Kidney (tissue), 13 donors: ENCODE measurements at regions not wholly inside any gene's neighbourhood (a gene's known extent, or its start where the extent isn't known, plus 50 kb on each side); places are given as distances from the start of the nearest gene placed in this dataset.
"Not testable (repeated sequence)": the region's sequence is repeated elsewhere in the genome, so short reads cannot be mapped to it uniquely, and the experiment has no call there.

Source experiments
- DNase-seq, 5 donors: peaks; one replicate each; pipeline ENCODE4 v3.0.0-alpha.2; 2013 to 2020
- FAIRE-seq: peaks from 2 replicates; lab custom pipeline; 2012; peaks lifted over from hg19 to GRCh38; lab: Jason Lieb, UNC
- H3K27ac ChIP-seq, 2 donors: one replicate each; pipeline ENCODE4 v1.7.0; 2013; ENCODE audit warnings: low read depth in 2 of 2, low read length in 2 of 2, inconsistent platforms in 1 of 2
- H3K27me3 ChIP-seq: one replicate; pipeline ENCODE4 v1.7.1; 2013; ENCODE audit warnings: low read length, inconsistent platforms; ENCODE audit not compliant: control insufficient read depth, insufficient read depth
- H3K36me3 ChIP-seq, 3 donors: one replicate each; pipeline versions ENCODE4 v1.7.0 to v1.7.1; 2013; ENCODE audit warnings: low read length in 3 of 3, control low read depth in 1 of 3, inconsistent platforms in 1 of 3; ENCODE audit not compliant: insufficient read depth in 3 of 3, control insufficient read depth in 2 of 3
- H3K4me1 ChIP-seq, 3 donors: one replicate each; pipeline versions ENCODE4 v1.7.0 to v1.7.1; 2013; ENCODE audit warnings: low read length in 3 of 3, inconsistent platforms in 1 of 3, low read depth in 1 of 3; ENCODE audit not compliant: control insufficient read depth in 2 of 3, insufficient read depth in 2 of 3
- H3K4me3 ChIP-seq, 3 donors: one replicate each; pipeline versions ENCODE4 v1.7.0 to v1.8.1; 2013; ENCODE audit warnings: low read length in 3 of 3, control low read depth in 1 of 3, inconsistent platforms in 1 of 3
- H3K9ac ChIP-seq, 3 donors: one replicate each; pipeline versions ENCODE4 v1.7.0 to v1.7.1; 2013; ENCODE audit warnings: low read length in 3 of 3, control low read depth in 1 of 3, inconsistent platforms in 1 of 3
- H3K9me3 ChIP-seq, 3 donors: one replicate each; pipeline versions ENCODE4 v1.7.0 to v1.7.1; 2013; ENCODE audit warnings: low read length in 3 of 3, control low read depth in 1 of 3, inconsistent platforms in 1 of 3; ENCODE audit not compliant: control insufficient read depth in 2 of 3, insufficient read depth in 1 of 3
- CTCF ChIP-seq: IDR thresholded peaks from 3 replicates; pipeline ENCODE4 v1.5.1; 2012; ENCODE audit warnings: mild to moderate bottlenecking, moderate library complexity, borderline replicate concordance; ENCODE audit not compliant: insufficient read depth; ENCODE audit errors: extremely low read depth
- intact Hi-C: fragments of 100-400 bp; cut with DNase I; formaldehyde crosslinking; loops from one replicate; pipeline ENCODE4 v1.11.1; 2022
- donor health status: control.
- donor health status: control.
- donor health status: control.
- donor health status: control.
- donor health status: control.
- donor health status: DM: yes; HTN: yes; CAD: no.
- donor health status: Normal renal cell carcinoma (clear cell type).

DNA sequence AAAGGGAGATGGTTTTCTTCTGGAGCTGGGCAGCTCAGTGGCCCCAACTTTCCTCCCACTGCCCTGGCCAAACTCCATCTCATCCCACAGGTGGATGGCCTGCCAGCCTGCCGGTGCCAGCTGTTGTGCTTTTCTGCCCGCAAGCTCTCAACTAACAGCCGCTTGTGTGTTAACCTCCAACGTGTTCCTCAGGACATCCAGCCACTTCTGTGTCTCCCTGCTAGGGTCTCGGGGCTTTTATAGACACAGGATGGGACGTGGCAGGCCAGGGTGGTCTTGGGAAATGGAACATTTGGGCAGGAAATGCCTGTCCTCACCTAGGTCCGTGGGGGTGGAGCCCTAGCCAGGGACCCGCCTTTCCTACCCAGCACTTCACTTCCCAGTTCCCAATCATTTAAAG is 171.1 kb upstream of the RGS17 start:
- Histone ChIP-seq H3K9me3 (no peaks in the 10 kb centered on the region), H3K27me3 (no peaks in the 10 kb centered on the region), H3K4me1 (no peaks in the 10 kb centered on the region), H3K9ac (no peak overlapping the region), H3K36me3 (no peaks in the 10 kb centered on the region), H3K27ac (no peak overlapping the region), H3K4me3 (no peak overlapping the region)
- DNase-seq (no peak), FAIRE-seq (no peak)
- TF ChIP-seq CTCF: no peak
- intact Hi-C loops: no loop called here

DNA sequence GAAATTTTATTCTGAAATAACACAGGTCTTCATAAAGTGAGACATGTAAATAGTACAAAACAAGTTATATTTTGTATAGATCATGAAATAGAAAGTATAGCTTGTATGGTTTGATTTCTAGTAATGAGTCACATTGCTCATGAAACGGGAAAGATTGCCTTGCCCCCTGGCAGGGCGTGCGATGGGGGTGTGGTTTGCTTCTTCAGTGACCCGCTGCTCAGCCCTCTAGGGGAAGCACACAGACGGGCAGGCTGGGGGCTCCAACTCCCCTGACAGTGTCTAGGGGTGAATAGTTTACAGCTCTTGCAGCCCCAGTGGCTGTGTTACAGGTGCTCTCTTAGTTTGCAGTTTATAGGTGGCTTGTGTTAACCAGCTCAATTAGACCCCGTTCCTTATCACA is 170.5 kb upstream of the RGS17 start:
- no peaks in the 10 kb centered on the region for H3K4me1 ChIP-seq
- intact Hi-C loops: no loop called here
- H3K27me3 ChIP-seq: no peaks in the 10 kb centered on the region
- H3K9me3 ChIP-seq: no peaks in the 10 kb centered on the region
- no peak overlapping the region for H3K9ac ChIP-seq
- DNase-seq: no peak
- FAIRE-seq: no peak
- no peaks in the 10 kb centered on the region for H3K36me3 ChIP-seq
- H3K4me3 ChIP-seq: no peak overlapping the region
- no peak for TF ChIP-seq CTCF
- H3K27ac ChIP-seq: no peak overlapping the region

- H3K4me1 ChIP-seq, H3K27me3 ChIP-seq, FAIRE-seq, H3K9me3 ChIP-seq, H3K9ac ChIP-seq, DNase-seq, H3K36me3 ChIP-seq, H3K4me3 ChIP-seq, H3K27ac ChIP-seq, intact Hi-C loops: not testable (repeated sequence)
Observed at GRCh38 chr6:153282456-153282855, 151.4 kb upstream of the RGS17 start.

DNA sequence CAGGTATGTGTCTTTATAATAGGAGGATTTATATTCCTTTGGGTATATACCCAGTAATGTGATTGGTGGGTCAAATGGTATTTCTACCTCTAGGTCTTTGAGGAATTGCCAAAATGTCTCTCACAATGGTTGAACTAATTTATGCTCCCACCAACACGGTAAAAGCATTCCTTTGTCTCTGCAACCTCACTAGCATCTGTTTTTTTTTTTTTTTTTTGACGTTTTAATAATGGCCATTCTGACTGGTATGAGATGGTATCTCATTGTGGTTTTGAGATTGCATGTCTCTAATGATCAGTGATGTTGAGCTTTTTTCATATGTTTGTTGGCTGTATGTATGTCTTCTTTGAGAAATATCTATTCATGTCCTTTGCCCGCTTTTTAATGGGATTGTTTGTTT is 144.9 kb upstream of the RGS17 start:
- Histone ChIP-seq H3K27me3 (no peaks in the 10 kb centered on the region), H3K4me3 (no peak overlapping the region), H3K4me1 (no peaks in the 10 kb centered on the region), H3K27ac (no peak overlapping the region), H3K36me3 (no peaks in the 10 kb centered on the region), H3K9me3 (no peaks in the 10 kb centered on the region), H3K9ac (no peak overlapping the region)
- DNase-seq: no peak
- intact Hi-C loops: no loop called here
- TF ChIP-seq CTCF: no peak
- FAIRE-seq: no peak
